Astrocyte of the spinal cord (primary cell): ENCODE measurements at regions not wholly inside any gene's neighbourhood (a gene's known extent, or its start where the extent isn't known, plus 50 kb on each side); places are given as distances from the start of the nearest gene placed in this dataset.

Experiments
- DNase-seq: peaks from one replicate; pipeline ENCODE4 v3.0.0; 2011; ENCODE audit warnings: low read depth, low spot score
- H3K4me3 ChIP-seq: 2 replicates; pipeline ENCODE4 v1.5.1; 2011; ENCODE audit warnings: low read depth, mild to moderate bottlenecking, low read length, moderate library complexity
- in situ Hi-C: cut with HindIII; loops from 2 replicates; pipeline ENCODE4 v1.10.0; 2017; ENCODE audit warnings: low sequenced_read_pairs
- TF ChIP-seq, protein P1 (sequence below): IDR thresholded peaks from 2 replicates; pipeline ENCODE4 v1.5.1; 2012; ENCODE audit warnings: low read depth, mild to moderate bottlenecking, low read length, inconsistent platforms

DNA sequence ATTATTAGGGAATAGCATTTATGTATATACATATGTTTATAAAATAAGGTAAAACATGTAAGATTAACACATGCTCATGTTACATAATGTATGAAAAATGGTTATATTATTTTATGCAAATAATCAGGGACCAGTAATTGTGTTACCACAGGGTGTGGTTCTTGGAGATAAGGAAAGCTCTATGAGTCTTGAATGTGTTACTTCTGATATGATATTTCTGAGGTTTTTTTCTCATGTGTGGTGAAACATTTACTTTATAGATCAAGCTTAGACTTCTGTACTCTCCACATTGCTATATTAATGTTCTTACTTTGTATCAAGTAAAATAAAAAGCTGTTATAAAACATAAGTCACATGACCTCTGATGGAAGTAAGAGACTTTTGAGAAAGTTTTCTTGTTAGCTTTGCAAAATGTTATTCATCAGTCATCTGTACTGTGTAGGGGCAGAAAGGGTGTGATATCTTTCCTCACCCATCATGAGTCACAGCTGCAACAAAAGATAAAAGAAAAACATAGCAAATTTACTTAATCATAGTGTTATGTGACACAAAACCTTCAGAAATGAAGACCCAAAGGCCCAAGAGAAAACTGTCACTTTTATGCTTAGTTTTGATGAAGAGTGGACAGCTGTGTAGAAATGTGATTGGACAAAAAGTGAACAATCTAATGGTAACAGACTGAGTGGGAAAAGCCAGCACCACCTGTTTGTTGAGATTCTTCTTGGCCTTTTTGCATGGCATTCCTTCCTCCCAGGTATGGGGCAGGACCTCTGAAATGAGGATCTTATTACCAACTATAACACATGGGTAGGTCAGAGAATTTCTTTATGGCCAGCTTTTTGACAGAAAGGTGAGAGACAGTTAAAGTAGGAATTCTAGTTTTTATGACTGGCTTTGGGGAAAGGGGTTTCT, 632.3 kb downstream of the PDHA2 start:
- in situ Hi-C loops: no loop called here
- TF ChIP-seq, protein P1, sequence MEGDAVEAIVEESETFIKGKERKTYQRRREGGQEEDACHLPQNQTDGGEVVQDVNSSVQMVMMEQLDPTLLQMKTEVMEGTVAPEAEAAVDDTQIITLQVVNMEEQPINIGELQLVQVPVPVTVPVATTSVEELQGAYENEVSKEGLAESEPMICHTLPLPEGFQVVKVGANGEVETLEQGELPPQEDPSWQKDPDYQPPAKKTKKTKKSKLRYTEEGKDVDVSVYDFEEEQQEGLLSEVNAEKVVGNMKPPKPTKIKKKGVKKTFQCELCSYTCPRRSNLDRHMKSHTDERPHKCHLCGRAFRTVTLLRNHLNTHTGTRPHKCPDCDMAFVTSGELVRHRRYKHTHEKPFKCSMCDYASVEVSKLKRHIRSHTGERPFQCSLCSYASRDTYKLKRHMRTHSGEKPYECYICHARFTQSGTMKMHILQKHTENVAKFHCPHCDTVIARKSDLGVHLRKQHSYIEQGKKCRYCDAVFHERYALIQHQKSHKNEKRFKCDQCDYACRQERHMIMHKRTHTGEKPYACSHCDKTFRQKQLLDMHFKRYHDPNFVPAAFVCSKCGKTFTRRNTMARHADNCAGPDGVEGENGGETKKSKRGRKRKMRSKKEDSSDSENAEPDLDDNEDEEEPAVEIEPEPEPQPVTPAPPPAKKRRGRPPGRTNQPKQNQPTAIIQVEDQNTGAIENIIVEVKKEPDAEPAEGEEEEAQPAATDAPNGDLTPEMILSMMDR: no peak
- DNase-seq: no peak
- no peak overlapping the region for H3K4me3 ChIP-seq

DNA sequence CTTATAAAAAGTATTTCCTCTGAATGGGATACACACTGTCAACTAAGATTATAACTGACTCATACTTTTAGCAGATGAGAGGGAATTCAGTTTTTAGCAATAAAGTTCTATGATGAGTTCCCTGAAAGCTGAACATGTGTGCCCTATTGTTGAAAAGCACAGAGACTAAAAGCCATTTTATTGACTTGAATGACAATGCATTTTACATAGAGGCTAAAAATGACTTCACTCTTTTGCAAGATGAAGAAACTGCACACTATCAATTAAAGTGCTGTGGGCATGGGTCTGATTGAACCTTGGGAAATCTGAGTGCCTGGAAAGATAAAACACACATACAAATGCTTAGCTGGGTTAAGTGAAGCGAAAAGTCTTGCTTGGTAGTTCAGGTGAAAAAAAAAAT, 633.4 kb downstream of the PDHA2 start:
- DNase-seq: no peak
- TF ChIP-seq, protein P1: no peak

DNA sequence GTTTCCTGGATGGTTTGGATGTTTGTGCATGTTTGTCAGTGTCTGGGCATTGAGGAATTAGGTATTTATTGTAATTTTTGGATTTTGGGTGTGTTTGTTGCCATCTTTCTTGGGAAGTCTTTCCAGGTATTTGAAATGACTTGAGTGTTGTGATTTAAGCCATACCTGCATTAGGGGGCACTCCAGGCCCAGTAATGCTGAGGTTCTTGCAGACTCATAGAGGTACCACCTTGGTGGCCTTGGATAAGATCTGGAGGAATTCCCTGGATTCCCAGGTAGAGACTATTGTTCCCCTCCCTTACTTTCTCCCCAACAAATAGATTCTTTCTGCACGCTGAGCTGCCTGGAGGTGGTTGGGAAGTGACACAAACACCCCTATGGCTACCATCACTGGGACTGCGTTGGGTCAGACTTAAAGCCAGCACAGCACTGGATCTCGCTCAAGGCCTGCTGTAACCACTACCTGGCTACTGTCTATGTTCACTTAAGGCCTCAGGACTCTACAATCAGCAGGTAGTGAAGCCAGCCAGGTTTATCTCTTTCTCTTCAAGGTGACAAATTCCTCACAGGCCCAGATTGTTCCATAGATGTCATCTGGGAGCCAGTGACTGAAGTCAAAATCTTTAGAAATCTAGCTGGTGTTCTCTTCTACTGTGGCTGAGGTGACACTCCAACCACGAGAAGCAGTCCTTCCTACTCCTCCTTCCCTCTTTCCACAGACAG, 643.6 kb downstream of the PDHA2 start:
- DNase-seq: no peak
- TF ChIP-seq, protein P1: peak; percentile 3
- H3K4me3 ChIP-seq: no peak overlapping the region
- in situ Hi-C loops: no loop called here

More for the DNA sequence above, 633.4 kb downstream of the PDHA2 start:
- H3K4me3 ChIP-seq: no peak overlapping the region
- in situ Hi-C loops: no loop called here

DNA sequence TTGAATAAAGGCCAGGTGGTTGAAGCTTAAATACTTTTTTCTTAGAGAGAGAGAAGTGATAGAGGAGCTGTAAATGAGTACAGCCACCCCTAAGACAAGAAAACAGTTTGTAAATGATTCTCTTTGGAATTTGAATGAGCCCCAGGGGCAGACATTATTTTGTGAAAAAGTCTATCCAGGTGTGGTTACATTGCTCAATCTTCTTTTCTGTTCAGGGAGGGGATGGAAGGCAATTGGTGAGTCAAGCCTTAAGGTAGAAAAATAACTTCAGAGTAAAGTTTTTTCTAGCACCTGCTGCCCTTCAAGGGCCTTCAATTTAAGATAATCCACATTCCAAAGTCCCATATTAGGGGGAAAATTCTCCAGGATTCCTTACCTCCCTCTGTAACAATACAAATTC, 646.7 kb downstream of the PDHA2 start:
- TF ChIP-seq, protein P1: no peak
- no peak overlapping the region for H3K4me3 ChIP-seq
- in situ Hi-C loops: no loop called here
- no peak for DNase-seq

DNA sequence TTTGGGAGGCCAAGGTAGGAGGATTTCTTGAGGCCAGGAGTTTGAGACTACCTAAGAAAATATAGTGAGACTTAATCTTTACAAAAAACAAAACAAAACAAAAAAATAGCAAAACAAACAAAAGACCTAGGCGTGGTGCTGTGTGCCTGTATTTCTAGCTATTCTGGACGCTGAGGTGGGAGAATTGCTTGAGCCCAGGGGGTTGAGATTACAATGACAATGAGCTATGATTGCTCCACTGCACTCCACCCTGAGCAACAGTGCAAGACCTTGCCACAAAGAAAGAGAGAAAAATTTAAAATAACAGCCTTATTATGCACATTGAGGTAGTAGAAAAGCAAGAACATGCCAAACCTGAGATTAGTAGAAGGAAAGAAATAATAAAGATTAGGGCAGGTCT, 657.7 kb downstream of the PDHA2 start:
- TF ChIP-seq, protein P1: no peak
- no peak for DNase-seq
- in situ Hi-C loops: no loop called here
- no peak overlapping the region for H3K4me3 ChIP-seq

DNA sequence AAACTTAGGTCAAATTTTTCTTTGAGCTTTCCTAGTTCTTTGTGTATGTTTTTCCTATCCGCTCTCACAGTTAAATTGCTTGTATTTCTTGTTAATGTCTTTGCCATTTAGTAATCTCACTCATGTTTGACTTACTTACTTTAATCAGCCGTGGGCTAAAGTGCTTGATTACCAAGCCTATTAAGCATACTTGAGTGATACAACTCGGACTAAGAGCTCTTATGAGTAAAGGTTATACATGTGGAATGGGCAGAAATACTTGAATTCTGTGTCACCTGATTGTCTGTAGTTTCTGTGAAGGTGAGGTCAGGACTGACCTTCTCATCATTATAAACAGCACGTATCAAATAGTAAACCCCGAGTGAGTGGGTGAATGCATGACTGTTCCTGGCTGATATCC, 664.5 kb downstream of the PDHA2 start:
- no peak for DNase-seq
- H3K4me3 ChIP-seq: no peak overlapping the region
- in situ Hi-C loops: no loop called here
- TF ChIP-seq, protein P1: no peak
